ENCODE measurements at regions not wholly inside any gene's neighbourhood (a gene's known extent, or its start where the extent isn't known, plus 50 kb on each side); places are given as distances from the start of the nearest gene placed in this dataset.

- TF ChIP-seq EZH2phosphoT487 (IDR thresholded peaks at IDR 0.05; ENCODE audit: low read depth) (no peak), CTCF (IDR thresholded peaks at IDR 0.05; ENCODE audit: low read depth, low read length) (no peak)
Observed at GRCh38 chr21:17967319-17967718, 148.2 kb upstream of the C21orf91 start.
